ENCODE measurements at regions not wholly inside any gene's neighbourhood (a gene's known extent, or its start where the extent isn't known, plus 50 kb on each side); places are given as distances from the start of the nearest gene placed in this dataset.
A peak's percentile ranks its signal among the peaks of the same experiment; 100 is the strongest.

GRCh38 chr5:6321078-6321477, 57.3 kb downstream of the MED10 start:
- Mint-ChIP-seq H3K4me3 (no peak overlapping the region), H3K4me1 (ENCODE audit: low read depth) (no peaks in the 10 kb centered on the region), H3K27me3 (ENCODE audit: low read depth) (no peaks in the 10 kb centered on the region), H3K27ac (no peak overlapping the region), H3K9me3 (peaks cover 4% of the 10 kb centered on the region), H3K36me3 (ENCODE audit: low read depth) (peaks cover 5% of the 10 kb centered on the region)
- CTCF ChIA-PET: no interaction called here
- no peak for DNase-seq
- intact Hi-C loops (cut with micrococcal nuclease): no loop called here

GRCh38 chr5:6319116-6319515, 59.2 kb downstream of the MED10 start:
- no peak for DNase-seq
- intact Hi-C loops (cut with micrococcal nuclease): no loop called here
- CTCF ChIA-PET: interaction anchor here (0.9 kb wide), 1 partner anchor 38 kb away, joined by 3 read pairs; no protein-coding TSS in a partner anchor
- peaks cover under 1% of the 10 kb centered on the region for H3K4me1 Mint-ChIP-seq (ENCODE audit: low read depth)
- H3K36me3 Mint-ChIP-seq (ENCODE audit: low read depth): peaks cover 5% of the 10 kb centered on the region
- no peak overlapping the region for H3K27ac Mint-ChIP-seq
- H3K27me3 Mint-ChIP-seq (ENCODE audit: low read depth): no peaks in the 10 kb centered on the region
- no peak overlapping the region for H3K4me3 Mint-ChIP-seq
- H3K9me3 Mint-ChIP-seq: peaks cover 4% of the 10 kb centered on the region

- no peak overlapping the region for H3K4me3 Mint-ChIP-seq
- DNase-seq: no peak
- H3K27me3 Mint-ChIP-seq (ENCODE audit: low read depth): no peaks in the 10 kb centered on the region
- H3K9me3 Mint-ChIP-seq: peaks cover 4% of the 10 kb centered on the region
- peaks cover 5% of the 10 kb centered on the region for H3K36me3 Mint-ChIP-seq (ENCODE audit: low read depth)
- peaks cover 4% of the 10 kb centered on the region for H3K4me1 Mint-ChIP-seq (ENCODE audit: low read depth)
- CTCF ChIA-PET: no interaction called here
- intact Hi-C loops (cut with micrococcal nuclease): no loop called here
- no peak overlapping the region for H3K27ac Mint-ChIP-seq
Observed at GRCh38 chr5:6317116-6317798, 61.1 kb downstream of the MED10 start.

- Mint-ChIP-seq H3K27me3 (ENCODE audit: low read depth) (no peaks in the 10 kb centered on the region), H3K27ac (no peak overlapping the region), H3K36me3 (ENCODE audit: low read depth) (peaks cover 2% of the 10 kb centered on the region), H3K4me3 (no peak overlapping the region), H3K4me1 (ENCODE audit: low read depth) (peaks cover 4% of the 10 kb centered on the region), H3K9me3 (no peaks in the 10 kb centered on the region)
- intact Hi-C loops (cut with micrococcal nuclease): no loop called here
- CTCF ChIA-PET: no interaction called here
- no peak for DNase-seq
Observed at GRCh38 chr5:6315580-6315979, 62.8 kb downstream of the MED10 start.

- CTCF ChIA-PET: no interaction called here
- Mint-ChIP-seq H3K36me3 (ENCODE audit: low read depth) (peaks cover 2% of the 10 kb centered on the region), H3K27ac (no peak overlapping the region), H3K9me3 (no peaks in the 10 kb centered on the region), H3K27me3 (ENCODE audit: low read depth) (no peaks in the 10 kb centered on the region), H3K4me1 (ENCODE audit: low read depth) (peaks cover 4% of the 10 kb centered on the region), H3K4me3 (no peak overlapping the region)
- DNase-seq: no peak
- intact Hi-C loops (cut with micrococcal nuclease): no loop called here
Observed at GRCh38 chr5:6311568-6312501, 66.5 kb downstream of the MED10 start.

GRCh38 chr5:6309949-6310348, 68.4 kb downstream of the MED10 start:
- intact Hi-C loops (cut with micrococcal nuclease): no loop called here
- Mint-ChIP-seq H3K27me3 (ENCODE audit: low read depth) (no peaks in the 10 kb centered on the region), H3K4me1 (ENCODE audit: low read depth) (peaks cover 4% of the 10 kb centered on the region), H3K36me3 (ENCODE audit: low read depth) (peaks cover 2% of the 10 kb centered on the region), H3K9me3 (no peaks in the 10 kb centered on the region), H3K27ac (no peak overlapping the region), H3K4me3 (no peak overlapping the region)
- CTCF ChIA-PET: no interaction called here
- DNase-seq: no peak

- H3K9me3 Mint-ChIP-seq: no peaks in the 10 kb centered on the region
- peaks cover 2% of the 10 kb centered on the region for H3K36me3 Mint-ChIP-seq (ENCODE audit: low read depth)
- intact Hi-C loops (cut with micrococcal nuclease): no loop called here
- H3K27ac Mint-ChIP-seq: no peak overlapping the region
- no peaks in the 10 kb centered on the region for H3K4me1 Mint-ChIP-seq (ENCODE audit: low read depth)
- CTCF ChIA-PET: no interaction called here
- H3K4me3 Mint-ChIP-seq: no peak overlapping the region
- no peaks in the 10 kb centered on the region for H3K27me3 Mint-ChIP-seq (ENCODE audit: low read depth)
- DNase-seq: no peak
Observed at GRCh38 chr5:6308683-6309082, 69.7 kb downstream of the MED10 start.

GRCh38 chr5:6307304-6307703, 71.0 kb downstream of the MED10 start:
- no peak overlapping the region for H3K4me3 Mint-ChIP-seq
- peaks cover 3% of the 10 kb centered on the region for H3K27me3 Mint-ChIP-seq (ENCODE audit: low read depth)
- DNase-seq: no peak
- no peaks in the 10 kb centered on the region for H3K9me3 Mint-ChIP-seq
- H3K36me3 Mint-ChIP-seq (ENCODE audit: low read depth): peaks cover 2% of the 10 kb centered on the region
- intact Hi-C loops (cut with micrococcal nuclease): no loop called here
- no peak overlapping the region for H3K27ac Mint-ChIP-seq
- CTCF ChIA-PET: no interaction called here
- H3K4me1 Mint-ChIP-seq (ENCODE audit: low read depth): no peaks in the 10 kb centered on the region

- H3K4me1 Mint-ChIP-seq (ENCODE audit: low read depth): no peaks in the 10 kb centered on the region
- H3K27ac Mint-ChIP-seq: no peak overlapping the region
- CTCF ChIA-PET: no interaction called here
- peaks cover 2% of the 10 kb centered on the region for H3K36me3 Mint-ChIP-seq (ENCODE audit: low read depth)
- no peaks in the 10 kb centered on the region for H3K9me3 Mint-ChIP-seq
- no peak overlapping the region for H3K4me3 Mint-ChIP-seq
- intact Hi-C loops (cut with micrococcal nuclease): no loop called here
- DNase-seq: no peak
- peaks cover 3% of the 10 kb centered on the region for H3K27me3 Mint-ChIP-seq (ENCODE audit: low read depth)
Observed at GRCh38 chr5:6305853-6306252, 72.5 kb downstream of the MED10 start.

GRCh38 chr5:6302684-6303083, 75.7 kb downstream of the MED10 start:
- peak; percentile 19 for DNase-seq

GRCh38 chr5:6302075-6302474, 76.3 kb downstream of the MED10 start:
- H3K27ac Mint-ChIP-seq: no peak overlapping the region
- H3K9me3 Mint-ChIP-seq: no peaks in the 10 kb centered on the region

More at GRCh38 chr5:6302684-6303083, 75.7 kb downstream of the MED10 start:
- CTCF ChIA-PET: no interaction called here
- Mint-ChIP-seq H3K27me3 (ENCODE audit: low read depth) (peaks cover 3% of the 10 kb centered on the region), H3K36me3 (ENCODE audit: low read depth) (no peaks in the 10 kb centered on the region), H3K4me1 (ENCODE audit: low read depth) (no peaks in the 10 kb centered on the region), H3K9me3 (no peaks in the 10 kb centered on the region), H3K4me3 (no peak overlapping the region), H3K27ac (no peak overlapping the region)
- intact Hi-C loops (cut with micrococcal nuclease): no loop called here

GRCh38 chr5:6296524-6296923, 81.8 kb downstream of the MED10 start:
- DNase-seq: no peak
- Mint-ChIP-seq H3K36me3 (ENCODE audit: low read depth) (no peaks in the 10 kb centered on the region), H3K4me1 (ENCODE audit: low read depth) (no peaks in the 10 kb centered on the region), H3K9me3 (peaks cover 2% of the 10 kb centered on the region), H3K4me3 (no peak overlapping the region), H3K27ac (no peak overlapping the region), H3K27me3 (ENCODE audit: low read depth) (no peaks in the 10 kb centered on the region)
- CTCF ChIA-PET: no interaction called here
- intact Hi-C loops (cut with micrococcal nuclease): loop anchor here (10.0 kb wide), 1 partner anchor 138 kb away; no protein-coding TSS in a partner anchor

More at GRCh38 chr5:6302075-6302474, 76.3 kb downstream of the MED10 start:
- no peaks in the 10 kb centered on the region for H3K36me3 Mint-ChIP-seq (ENCODE audit: low read depth)
- intact Hi-C loops (cut with micrococcal nuclease): no loop called here
- no peaks in the 10 kb centered on the region for H3K4me1 Mint-ChIP-seq (ENCODE audit: low read depth)
- no peak for DNase-seq
- H3K4me3 Mint-ChIP-seq: no peak overlapping the region
- H3K27me3 Mint-ChIP-seq (ENCODE audit: low read depth): peaks cover 3% of the 10 kb centered on the region
- CTCF ChIA-PET: no interaction called here

GRCh38 chr5:6291961-6292360, 86.4 kb downstream of the MED10 start:
- no peak overlapping the region for H3K27ac Mint-ChIP-seq
- peak; percentile 19 for DNase-seq
- no peaks in the 10 kb centered on the region for H3K27me3 Mint-ChIP-seq (ENCODE audit: low read depth)
- CTCF ChIA-PET: no interaction called here
- H3K4me1 Mint-ChIP-seq (ENCODE audit: low read depth): no peaks in the 10 kb centered on the region
- intact Hi-C loops (cut with micrococcal nuclease): loop anchor here (2.0 to 10.0 kb wide), 3 partner anchors 143 to 455 kb away; no protein-coding TSS in a partner anchor
- H3K4me3 Mint-ChIP-seq: no peak overlapping the region
- peaks cover 2% of the 10 kb centered on the region for H3K9me3 Mint-ChIP-seq
- no peaks in the 10 kb centered on the region for H3K36me3 Mint-ChIP-seq (ENCODE audit: low read depth)
